Fibroblast of villous mesenchyme (primary cell): ENCODE measurements at regions not wholly inside any gene's neighbourhood (a gene's known extent, or its start where the extent isn't known, plus 50 kb on each side); places are given as distances from the start of the nearest gene placed in this dataset.

Experiments
- DNase-seq: peaks from one replicate; pipeline ENCODE4 v3.0.0-alpha.2; 2010; ENCODE audit warnings: low read depth
- H3K4me3 ChIP-seq: 2 replicates; pipeline ENCODE4 v1.5.1; 2011; ENCODE audit warnings: low read depth, mild to moderate bottlenecking, low read length
- CTCF ChIP-seq: IDR thresholded peaks from 2 replicates; pipeline ENCODE4 v1.5.1; 2012; ENCODE audit warnings: low read depth, mild to moderate bottlenecking, low read length; ENCODE audit not compliant: insufficient read depth

- TF ChIP-seq CTCF = no peak
- H3K4me3 ChIP-seq = no peak overlapping the region
- DNase-seq = no peak
Observed at GRCh38 chr7:23944131-23944530, 234.1 kb downstream of the STK31 start.

GRCh38 chr7:23945472-23945871 lies 235.5 kb downstream of the STK31 start:
- no peak for DNase-seq
- no peak for TF ChIP-seq CTCF
- no peak overlapping the region for H3K4me3 ChIP-seq

- DNase-seq = no peak
- TF ChIP-seq CTCF = no peak
- H3K4me3 ChIP-seq = no peak overlapping the region
Observed at GRCh38 chr7:23955145-23955544, 245.1 kb downstream of the STK31 start.

- TF ChIP-seq CTCF = no peak
- H3K4me3 ChIP-seq = no peak overlapping the region
- no peak for DNase-seq
Observed at GRCh38 chr7:23955600-23956149, 245.7 kb downstream of the STK31 start.

GRCh38 chr7:23956772-23957576 lies 247.0 kb downstream of the STK31 start:
- peak; percentile 45 for DNase-seq
- TF ChIP-seq CTCF = no peak

GRCh38 chr7:23959821-23960220 lies 249.8 kb downstream of the STK31 start:
- TF ChIP-seq CTCF = no peak
- no peak overlapping the region for H3K4me3 ChIP-seq
- DNase-seq = no peak

More at GRCh38 chr7:23956772-23957576, 247.0 kb downstream of the STK31 start:
- H3K4me3 ChIP-seq = no peak overlapping the region
